ENCODE measurements at regions not wholly inside any gene's neighbourhood (a gene's known extent, or its start where the extent isn't known, plus 50 kb on each side); places are given as distances from the start of the nearest gene placed in this dataset.
"Not testable (repeated sequence)": the region's sequence is repeated elsewhere in the genome, so short reads cannot be mapped to it uniquely, and the experiment has no call there.

DNA sequence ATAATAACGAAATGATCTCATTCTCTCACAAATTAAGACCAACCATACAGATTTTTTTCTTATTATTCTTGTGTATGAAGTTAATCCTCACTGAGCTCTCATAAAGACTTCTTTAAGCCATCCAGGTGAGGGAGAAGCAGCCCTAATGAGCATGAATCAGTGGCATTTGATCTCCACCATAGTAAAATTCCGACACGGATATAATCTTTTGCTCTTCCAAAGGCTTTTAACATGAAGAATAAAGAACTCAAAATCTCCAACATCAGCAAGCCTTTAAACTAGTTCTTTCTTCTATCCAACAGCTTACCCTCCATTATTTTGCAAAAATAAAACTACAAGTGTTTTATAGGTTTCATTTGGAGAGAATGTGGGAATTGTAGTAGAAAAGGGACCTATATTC lies 714.7 kb upstream of the NEGR1 start:
- TF ChIP-seq, protein P1, sequence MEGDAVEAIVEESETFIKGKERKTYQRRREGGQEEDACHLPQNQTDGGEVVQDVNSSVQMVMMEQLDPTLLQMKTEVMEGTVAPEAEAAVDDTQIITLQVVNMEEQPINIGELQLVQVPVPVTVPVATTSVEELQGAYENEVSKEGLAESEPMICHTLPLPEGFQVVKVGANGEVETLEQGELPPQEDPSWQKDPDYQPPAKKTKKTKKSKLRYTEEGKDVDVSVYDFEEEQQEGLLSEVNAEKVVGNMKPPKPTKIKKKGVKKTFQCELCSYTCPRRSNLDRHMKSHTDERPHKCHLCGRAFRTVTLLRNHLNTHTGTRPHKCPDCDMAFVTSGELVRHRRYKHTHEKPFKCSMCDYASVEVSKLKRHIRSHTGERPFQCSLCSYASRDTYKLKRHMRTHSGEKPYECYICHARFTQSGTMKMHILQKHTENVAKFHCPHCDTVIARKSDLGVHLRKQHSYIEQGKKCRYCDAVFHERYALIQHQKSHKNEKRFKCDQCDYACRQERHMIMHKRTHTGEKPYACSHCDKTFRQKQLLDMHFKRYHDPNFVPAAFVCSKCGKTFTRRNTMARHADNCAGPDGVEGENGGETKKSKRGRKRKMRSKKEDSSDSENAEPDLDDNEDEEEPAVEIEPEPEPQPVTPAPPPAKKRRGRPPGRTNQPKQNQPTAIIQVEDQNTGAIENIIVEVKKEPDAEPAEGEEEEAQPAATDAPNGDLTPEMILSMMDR (IDR thresholded peaks at IDR 0.05; ENCODE audit: control extremely low read depth, extremely low read depth, low read depth, missing control alignments): no peak
- DNase-seq (ENCODE audit: extremely low spot score): no peak
- ChIA-PET POLR2A (no interaction called here), CTCF (no interaction called here)

DNA sequence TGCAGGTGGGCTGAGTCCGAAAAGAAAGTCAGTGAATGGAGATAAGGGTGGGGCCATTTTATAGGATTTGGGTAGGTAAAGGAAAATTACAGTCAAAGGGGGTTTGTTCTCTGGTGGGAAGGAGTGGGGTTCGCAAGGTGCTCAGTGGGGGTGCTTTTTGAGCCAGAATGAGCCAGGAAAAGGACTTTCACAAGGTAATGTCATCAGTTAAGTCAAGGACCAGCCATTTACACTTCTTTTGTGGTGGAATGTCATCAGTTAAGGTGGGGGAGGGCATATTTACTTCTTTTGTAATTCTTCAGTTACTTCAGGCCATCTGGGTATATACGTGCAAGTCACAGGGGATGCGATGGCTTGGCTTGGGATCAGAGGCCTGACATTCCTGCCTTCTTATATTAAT lies 705.5 kb upstream of the NEGR1 start:
- CTCF ChIA-PET; POLR2A ChIA-PET; DNase-seq (ENCODE audit: extremely low spot score): not testable (repeated sequence)

DNA sequence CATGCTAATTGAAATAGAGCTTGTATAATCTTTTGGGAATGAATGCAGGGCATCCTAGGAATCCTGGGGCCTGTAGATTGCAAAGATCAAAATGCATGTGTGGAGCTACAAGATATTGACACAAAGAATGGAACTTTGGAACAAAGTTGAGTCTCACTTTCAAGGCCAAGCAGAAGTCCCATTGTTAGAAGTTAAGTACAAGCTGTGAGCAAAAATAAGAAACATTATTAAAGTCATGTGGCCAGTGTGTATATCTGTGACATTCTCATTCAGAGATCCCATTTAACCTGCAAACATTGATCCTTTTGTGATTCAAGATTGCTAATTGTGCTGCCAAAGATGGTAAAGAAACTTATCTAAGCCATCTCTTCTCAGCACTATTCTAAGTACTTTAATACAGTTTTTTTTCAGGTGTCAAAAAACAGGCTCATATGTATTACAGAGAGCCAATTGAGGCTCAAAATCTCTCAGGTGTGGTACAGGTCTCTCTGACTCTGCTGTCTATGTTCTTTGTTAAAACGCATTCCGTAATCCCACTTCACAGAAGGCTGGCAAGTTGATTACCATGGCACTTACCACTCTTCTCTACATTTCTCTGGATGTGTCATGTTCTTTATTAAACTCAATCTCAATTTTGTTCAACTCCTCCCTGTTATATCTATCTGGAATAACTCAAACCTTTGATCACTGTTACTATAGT lies 704.4 kb upstream of the NEGR1 start:
- TF ChIP-seq, protein P1 (IDR thresholded peaks at IDR 0.05; ENCODE audit: control extremely low read depth, extremely low read depth, low read depth, missing control alignments): no peak
- ChIA-PET POLR2A (no interaction called here), CTCF (no interaction called here)
- no peak for DNase-seq (ENCODE audit: extremely low spot score)

DNA sequence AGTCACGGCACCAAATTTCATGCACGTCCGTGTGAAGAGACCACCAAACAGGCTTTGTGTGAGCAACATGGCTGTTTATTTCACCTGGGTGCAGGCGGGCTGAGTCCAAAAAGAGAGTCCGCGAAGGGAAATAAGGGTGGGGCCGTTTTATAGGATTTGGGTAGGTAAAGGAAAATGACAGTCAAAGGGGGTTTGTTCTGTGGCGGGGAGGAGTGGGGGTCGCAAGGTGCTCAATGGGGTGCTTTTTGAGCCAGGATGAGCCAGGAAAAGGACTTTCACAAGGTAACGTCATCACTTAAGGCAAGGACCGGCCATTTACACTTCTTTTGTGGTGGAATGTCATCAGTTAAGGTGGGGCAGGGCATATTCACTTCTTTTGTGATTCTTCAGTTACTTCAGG lies 702.7 kb upstream of the NEGR1 start:
- DNase-seq (ENCODE audit: extremely low spot score); POLR2A ChIA-PET; CTCF ChIA-PET: not testable (repeated sequence)

DNA sequence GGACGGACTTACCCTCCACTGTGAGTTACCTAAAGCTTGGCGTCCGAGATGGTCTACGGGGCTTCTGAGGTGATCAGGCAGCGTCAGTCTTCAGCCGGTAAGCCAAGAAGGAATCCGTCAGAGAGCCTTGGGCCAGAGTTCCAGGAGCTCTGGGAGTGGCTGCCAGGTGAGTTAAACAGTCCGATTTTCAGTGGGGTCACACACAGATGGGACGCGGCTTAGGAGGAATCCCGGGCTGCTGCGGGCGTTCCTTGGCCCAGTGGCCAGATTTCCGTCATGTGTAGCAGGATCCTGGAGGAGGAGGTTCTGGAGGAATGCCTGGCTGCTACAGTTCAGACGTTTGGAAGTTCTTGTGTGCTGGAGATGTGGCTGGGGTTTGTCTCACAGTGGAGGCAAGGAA lies 700.7 kb upstream of the NEGR1 start:
- CTCF ChIA-PET; DNase-seq (ENCODE audit: extremely low spot score); POLR2A ChIA-PET: not testable (repeated sequence)

DNA sequence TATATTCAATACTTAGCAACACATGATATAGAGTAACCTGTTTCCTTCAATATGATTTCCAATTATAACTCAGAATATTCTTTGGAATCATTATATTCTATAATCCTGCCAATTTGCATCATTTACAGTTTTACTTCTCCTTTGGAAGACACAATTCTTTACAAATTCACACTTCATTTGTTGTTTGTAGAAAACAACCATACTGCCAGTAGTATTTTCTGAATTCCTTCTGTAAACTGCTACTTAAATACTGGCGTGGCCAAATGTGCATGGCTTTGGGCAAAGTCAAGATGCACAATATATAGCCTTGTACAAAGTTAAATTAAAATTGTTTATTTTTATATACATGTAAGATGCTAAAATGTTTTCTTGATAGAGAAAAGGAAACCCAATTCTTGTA lies 687.1 kb upstream of the NEGR1 start:
- ChIA-PET POLR2A (no interaction called here), CTCF (no interaction called here)
- no peak for DNase-seq (ENCODE audit: extremely low spot score)
- TF ChIP-seq, protein P1 (IDR thresholded peaks at IDR 0.05; ENCODE audit: control extremely low read depth, extremely low read depth, low read depth, missing control alignments): no peak

DNA sequence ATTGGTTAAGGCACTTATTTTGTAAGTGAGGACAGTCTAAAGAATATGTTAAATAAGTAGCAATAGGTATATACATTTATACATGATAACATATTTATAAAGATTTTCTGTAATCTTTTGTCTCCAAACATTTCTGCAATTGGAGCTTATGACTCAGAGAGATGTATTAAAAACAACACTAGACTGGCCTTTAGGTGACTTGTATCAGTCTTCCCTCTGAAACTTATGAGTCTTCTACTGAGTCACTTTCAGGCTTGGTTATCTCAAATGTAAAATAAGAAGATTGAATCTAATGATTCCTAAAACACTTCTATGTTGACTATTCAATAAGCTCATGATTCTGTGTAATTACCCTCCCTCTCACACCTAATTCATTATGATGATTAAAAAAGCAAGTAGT lies 672.6 kb upstream of the NEGR1 start:
- ChIA-PET CTCF (no interaction called here), POLR2A (no interaction called here)
- no peak for DNase-seq (ENCODE audit: extremely low spot score)
- TF ChIP-seq, protein P1 (IDR thresholded peaks at IDR 0.05; ENCODE audit: control extremely low read depth, extremely low read depth, low read depth, missing control alignments): no peak

DNA sequence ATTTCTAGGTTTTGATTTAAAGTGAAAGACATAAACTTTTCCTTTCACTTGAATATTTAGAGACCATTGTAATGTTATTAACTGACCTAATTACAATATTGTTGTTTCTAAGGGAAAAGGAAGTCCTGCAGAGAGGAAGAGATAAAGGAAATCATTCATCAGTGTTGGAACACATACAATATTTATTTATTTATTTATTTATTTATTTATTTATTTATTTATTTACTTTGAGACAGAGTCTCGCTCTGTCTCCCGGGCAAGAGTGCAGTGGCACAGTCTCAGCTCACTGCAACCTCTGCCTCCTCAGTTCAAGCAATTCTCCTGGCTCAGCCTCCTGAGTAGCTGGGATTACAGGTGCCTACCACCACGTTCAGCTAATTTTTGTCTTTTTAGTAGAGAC lies 668.6 kb upstream of the NEGR1 start:
- DNase-seq (ENCODE audit: extremely low spot score); POLR2A ChIA-PET; CTCF ChIA-PET: not testable (repeated sequence)

DNA sequence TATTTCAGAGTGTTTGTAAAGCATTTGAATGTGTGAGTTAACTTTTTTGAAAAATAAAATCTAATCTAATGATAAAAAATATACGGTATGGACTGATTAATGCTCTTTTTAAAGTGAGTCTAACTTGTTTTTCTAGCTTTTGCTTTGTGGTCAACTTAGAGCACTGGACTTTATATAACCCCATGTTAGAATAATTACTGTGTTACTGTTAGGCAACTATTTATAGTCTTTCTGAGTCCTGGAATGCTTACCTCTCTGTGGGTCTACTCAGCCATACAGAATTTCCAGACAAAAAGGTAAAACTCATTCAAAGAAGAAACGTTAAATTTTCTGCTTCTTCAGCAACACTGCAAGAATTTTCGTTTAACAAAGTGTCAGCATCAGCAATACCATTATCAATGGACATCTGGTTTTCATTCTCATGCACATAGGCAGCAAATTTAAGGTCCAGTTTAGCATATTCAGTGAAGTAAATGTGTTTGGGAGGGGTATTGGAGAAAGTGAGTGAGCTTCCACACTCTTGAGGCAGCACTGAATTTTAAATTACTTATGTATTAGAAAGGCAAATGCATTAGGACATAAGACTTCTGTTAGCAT lies 664.7 kb upstream of the NEGR1 start:
- CTCF ChIA-PET: no interaction called here
- DNase-seq (ENCODE audit: extremely low spot score): no peak
- TF ChIP-seq, protein P1 (IDR thresholded peaks at IDR 0.05; ENCODE audit: control extremely low read depth, extremely low read depth, low read depth, missing control alignments): no peak
- POLR2A ChIA-PET: no interaction called here

Measured in GM10248 (cell line).